Pulmonary artery endothelial cell (primary cell): ENCODE measurements at regions not wholly inside any gene's neighbourhood (a gene's known extent, or its start where the extent isn't known, plus 50 kb on each side); places are given as distances from the start of the nearest gene placed in this dataset.

Source experiments
- DNase-seq: peaks from one replicate; pipeline ENCODE4 v3.0.0-alpha.2; 2011; ENCODE audit warnings: low read depth, low spot score

- DNase-seq, result no peak
These were observed 370.3 kb downstream of the BMPER start for GRCh38 chr7:34275624-34276023.

GRCh38 chr7:34277016-34277802 lies 371.9 kb downstream of the BMPER start:
- DNase-seq, result peak; percentile 71

DNA sequence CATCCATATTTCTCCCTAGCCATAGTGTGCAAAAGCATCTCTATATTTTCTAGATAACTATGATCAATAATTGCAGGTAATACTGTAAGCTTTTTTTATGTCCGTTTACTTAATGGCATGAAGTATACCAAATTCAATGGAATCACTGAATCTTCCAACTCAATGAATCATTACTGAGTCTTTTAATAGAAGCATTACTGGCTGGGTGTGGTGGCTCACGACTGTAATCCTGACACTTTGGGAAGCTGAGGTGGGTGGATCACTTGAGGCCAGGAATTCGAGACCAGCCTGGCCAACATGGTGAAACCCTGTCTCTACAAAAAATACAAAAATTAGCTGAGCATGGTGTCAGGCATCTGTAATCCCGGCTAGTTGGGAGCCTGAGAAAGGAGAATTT lies 372.5 kb downstream of the BMPER start:
- no peak for DNase-seq

DNA sequence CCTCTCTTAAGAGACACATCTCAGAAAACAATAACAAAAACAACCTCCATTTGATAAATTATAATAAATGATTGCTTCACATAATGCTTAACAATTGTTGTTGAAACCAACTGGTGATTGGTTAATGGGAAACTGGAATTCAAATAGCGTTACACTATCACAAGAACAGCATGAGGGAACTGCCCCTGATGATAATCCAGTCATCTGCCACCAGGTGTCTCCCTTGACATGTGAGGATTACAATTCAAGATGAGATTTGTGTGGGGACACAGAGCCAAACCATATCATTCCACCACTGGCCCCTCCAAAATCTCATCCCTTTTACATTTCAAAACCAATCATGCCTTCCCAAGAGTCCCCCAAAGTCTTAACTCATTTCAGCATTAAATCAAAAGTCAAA lies 375.9 kb downstream of the BMPER start:
- DNase-seq, result no peak

DNA sequence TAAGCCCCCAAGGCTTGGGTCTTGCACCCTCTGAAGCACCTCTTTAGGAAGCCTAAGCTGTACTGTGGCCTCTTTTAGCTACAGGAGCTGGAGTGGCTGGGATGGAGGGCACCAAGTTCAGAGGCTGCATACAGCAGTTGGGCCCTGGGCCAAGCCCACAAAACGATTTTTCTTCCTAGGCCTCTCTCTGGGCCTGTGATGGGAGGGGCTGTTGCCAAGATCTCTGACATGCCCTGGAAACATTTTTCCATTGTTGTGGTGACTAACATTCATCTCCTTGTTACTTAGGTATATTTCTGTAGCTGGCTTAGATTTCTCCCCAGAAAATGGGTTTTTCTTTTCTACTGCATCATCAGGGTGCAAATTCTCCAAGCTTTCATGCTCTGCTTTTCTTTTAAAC lies 375.7 kb upstream of the NPSR1 start:
- DNase-seq, result no peak

DNA sequence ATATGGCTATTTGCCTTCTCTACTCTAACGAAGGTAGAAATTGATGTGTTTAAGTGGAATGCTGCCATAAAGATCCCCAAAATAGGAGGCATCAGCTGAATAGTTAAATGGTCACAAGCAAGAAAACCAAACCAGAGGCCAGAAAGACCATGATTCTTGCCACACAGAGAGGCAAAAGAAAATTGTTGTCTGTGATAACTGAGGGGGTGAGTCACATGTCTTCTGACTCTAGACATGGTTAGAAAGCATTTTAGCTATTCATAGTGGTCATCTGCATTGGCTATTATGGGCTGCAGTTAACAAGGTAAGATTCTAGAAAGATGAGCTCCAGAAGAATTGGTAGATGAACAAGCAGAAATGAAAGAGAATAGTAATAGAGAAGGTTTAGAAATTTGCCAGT lies 361.4 kb upstream of the NPSR1 start:
- DNase-seq, result no peak

GRCh38 chr7:34298492-34299013 lies 359.5 kb upstream of the NPSR1 start:
- DNase-seq, result no peak

GRCh38 chr7:34299066-34299465 lies 359.0 kb upstream of the NPSR1 start:
- DNase-seq, result no peak

- no peak for DNase-seq
These were observed 350.5 kb upstream of the NPSR1 start for GRCh38 chr7:34307540-34307939.

DNA sequence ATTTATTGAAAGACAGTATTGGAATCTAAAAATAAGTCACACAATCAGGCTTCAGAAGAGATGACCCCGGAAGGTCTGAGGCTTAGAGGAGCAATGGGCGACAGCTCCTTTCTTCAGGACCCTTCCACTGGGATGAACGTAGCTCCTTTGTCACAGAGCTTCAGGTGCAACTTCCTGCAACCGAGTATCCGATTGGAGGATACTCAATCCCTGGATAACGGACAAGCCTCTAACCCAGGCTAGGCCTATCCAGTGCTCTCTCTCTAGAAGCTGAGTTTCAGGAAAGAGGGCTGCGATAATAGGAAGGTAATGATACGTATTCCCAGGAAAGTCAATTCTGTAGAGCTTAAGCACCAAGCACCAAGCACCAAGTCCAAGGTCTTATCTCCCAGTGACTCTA lies 349.4 kb upstream of the NPSR1 start:
- DNase-seq, result no peak

- DNase-seq, result no peak
These were observed 348.9 kb upstream of the NPSR1 start for GRCh38 chr7:34309116-34309515.

GRCh38 chr7:34309584-34309983 lies 348.4 kb upstream of the NPSR1 start:
- DNase-seq, result no peak

DNA sequence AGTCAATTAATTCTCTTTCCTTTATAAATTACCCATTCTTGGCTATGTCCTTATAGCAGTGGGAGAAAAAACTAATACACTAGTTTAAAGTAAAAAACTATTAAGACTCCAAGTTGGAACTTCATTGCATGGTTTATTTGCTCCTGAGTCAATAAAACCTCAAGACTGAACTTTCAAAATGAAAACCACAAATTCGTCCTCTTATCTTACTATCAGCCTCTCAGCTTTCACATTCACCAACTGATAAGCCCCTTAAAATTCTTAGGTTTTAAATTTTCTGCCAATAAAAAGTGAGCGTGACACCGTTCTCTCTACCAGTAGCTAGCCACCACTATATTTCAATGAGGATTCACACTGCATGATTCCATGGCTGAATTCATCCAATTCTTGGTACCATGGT lies 346.4 kb upstream of the NPSR1 start:
- DNase-seq, result no peak

DNA sequence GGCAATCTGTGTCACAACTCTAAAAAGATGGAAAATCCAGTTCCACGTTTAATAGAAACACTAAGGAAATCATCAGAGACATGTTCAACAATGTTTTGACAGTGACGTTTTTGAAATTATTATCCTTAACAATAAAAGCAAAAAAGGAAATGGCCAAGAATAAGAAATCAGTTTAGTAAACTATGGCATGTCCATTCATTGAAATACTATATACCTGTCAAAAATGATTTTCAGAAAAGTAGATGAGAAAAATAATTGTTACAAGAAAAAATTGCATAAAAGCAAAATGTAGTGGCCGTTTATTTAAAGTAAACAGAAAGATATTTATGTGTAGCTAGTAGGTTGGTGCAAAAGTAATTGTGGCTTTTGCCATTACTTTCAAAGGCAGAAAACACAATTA lies 345.4 kb upstream of the NPSR1 start:
- no peak for DNase-seq

- no peak for DNase-seq
These were observed 344.7 kb upstream of the NPSR1 start for GRCh38 chr7:34313289-34313688.

- no peak for DNase-seq
These were observed 343.0 kb upstream of the NPSR1 start for GRCh38 chr7:34315032-34315431.

- DNase-seq, result no peak
These were observed 341.0 kb upstream of the NPSR1 start for GRCh38 chr7:34317039-34317438.

- no peak for DNase-seq
These were observed 337.6 kb upstream of the NPSR1 start for GRCh38 chr7:34320412-34320811.

- no peak for DNase-seq
These were observed 336.9 kb upstream of the NPSR1 start for GRCh38 chr7:34320926-34321661.

DNA sequence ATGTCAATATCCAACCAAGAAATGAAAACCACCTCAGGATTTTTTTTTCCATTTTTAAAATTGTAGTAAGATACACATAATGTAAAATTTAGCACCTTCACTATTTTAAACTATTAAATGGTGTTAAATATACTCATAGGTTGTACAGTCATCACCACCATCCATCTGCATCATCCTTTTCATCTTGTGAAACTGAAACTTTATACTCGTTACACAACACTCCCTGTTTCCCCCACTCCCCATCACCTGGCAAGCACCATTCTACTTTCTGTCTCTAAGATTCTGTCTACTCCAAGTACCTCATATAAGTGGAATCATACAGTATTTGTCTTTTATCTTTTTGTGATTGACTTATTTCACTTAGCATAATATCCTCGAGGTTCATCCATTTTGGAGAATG lies 335.2 kb upstream of the NPSR1 start:
- no peak for DNase-seq

DNA sequence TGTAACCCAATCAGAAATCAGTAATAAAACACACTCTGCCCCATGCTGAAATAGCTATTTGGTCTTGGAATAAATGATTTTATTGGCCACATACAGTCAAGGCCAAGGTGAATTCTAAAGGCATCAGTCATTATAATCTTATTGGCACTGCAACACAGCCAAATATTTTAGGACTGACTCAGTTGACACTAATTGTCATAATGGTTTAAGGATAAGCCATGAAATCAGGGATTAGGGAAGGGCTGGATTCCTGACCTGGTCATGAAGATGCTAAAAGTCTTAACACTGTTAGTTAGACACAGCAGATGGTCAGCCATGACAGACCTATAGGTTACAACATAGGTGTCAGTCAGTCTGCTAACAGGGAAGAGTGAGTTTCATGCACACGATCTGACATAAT lies 330.3 kb upstream of the NPSR1 start:
- DNase-seq, result no peak

DNA sequence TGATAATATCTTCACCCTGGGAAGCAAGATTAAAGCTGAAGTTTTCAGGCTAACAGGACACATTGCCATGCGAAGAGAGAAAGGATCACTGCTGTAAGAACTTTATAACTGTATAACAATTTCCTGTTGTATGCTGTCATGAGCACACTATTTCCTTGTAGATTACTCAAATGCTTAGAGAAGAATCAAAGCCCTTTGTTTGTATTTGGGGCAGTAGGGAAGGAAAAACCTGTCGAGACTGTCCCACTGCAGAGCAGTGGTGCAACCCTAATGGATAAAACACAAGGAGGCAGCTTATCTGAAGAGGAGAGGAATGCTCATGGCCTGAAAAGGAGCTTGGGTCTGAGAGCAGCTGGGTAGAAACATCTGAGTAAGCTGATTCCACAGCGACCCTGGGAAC lies 327.7 kb upstream of the NPSR1 start:
- no peak for DNase-seq

- DNase-seq, result no peak
These were observed 326.9 kb upstream of the NPSR1 start for GRCh38 chr7:34331102-34331501.
